Stimulated activated CD4-positive, alpha-beta T cell treated with anti-CD3 and anti-CD28 coated beads, Interleukin-12 subunit alpha, Interleukin-12 subunit beta, amount 100 ng/mL, for 4 hours (primary cell): ENCODE measurements at regions not wholly inside any gene's neighbourhood (a gene's known extent, or its start where the extent isn't known, plus 50 kb on each side); places are given as distances from the start of the nearest gene placed in this dataset.

Experiments
- DNase-seq: peaks from one replicate; pipeline ENCODE4 v3.0.0-alpha.2; 2020

GRCh38 chr2:12795851-12796250, 79.1 kb downstream of the TRIB2 start:
- no peak for DNase-seq

- DNase-seq: no peak
These were observed 79.9 kb downstream of the TRIB2 start for GRCh38 chr2:12796657-12797056.

DNA sequence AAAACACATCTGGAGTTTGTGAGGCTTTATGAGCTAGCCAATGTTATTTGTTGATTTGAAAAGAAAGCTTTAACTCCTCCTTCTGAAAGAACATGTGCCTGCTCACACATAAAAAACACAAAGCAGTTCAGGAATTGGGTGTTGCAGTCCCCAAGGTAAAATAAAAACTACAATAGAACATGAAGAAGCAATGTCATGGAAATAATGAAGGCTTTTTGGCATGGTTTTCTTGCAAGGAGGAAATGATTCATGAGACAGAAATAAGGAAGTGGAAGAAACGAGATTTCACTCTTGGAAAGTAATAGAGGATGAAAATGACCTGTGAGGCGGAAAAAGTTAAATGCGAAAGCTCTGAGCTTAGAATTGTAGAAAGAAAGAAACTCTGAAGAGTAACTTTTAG, 81.1 kb downstream of the TRIB2 start:
- DNase-seq: no peak

DNA sequence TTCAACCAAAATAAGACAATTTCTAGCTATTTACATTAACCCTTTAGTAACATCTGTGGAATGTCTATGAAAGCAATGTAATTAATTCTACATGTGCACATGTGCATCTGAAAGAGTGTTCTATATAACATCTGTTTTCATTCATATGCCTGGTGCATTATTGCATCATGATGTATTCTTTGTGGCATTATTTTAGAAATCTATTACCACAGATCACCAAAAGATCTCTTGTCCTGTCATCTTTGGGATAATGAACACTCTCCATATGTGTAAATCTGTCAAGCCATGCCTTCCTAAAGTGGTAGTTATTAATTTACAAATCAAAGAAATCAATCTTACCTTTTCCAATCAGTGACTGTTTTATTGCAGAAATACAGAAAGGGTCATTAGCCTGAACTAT, 86.9 kb downstream of the TRIB2 start:
- no peak for DNase-seq

DNA sequence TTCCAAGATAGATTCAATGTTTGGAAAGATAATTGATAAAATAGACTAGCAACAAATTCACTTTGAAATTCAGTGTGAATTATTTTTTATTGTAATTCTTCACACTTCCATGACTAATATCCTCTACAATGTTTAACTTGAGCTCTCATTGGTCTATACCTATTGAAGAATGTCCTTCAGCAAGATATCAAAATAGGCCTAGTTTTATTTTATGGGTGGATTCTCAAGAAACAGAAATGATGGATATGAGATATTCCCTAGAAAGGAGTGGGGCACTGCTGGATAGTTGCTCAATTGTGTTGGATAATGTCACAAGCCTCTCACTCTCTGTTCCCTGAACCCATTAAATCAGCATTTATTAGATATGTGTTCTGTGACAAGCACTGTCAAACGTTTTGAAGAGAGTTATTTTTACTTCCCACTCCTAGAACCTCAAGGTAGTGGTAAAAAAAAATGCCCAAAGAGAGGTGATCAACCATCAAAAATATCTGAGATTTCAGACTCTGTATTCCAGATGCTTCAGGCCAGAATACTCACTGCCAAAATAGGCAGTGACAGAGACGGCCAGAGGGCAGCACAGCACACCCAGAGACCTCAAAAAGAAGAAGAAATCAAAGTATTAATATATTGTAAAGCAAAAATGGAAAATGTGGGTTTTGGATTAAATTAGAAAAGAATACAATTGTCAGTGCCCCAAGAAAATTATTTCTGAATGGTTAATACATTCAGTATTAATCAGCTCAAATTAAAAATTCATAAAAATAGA, 87.5 kb downstream of the TRIB2 start:
- no peak for DNase-seq

GRCh38 chr2:12805033-12805432, 88.3 kb downstream of the TRIB2 start:
- DNase-seq: no peak

DNA sequence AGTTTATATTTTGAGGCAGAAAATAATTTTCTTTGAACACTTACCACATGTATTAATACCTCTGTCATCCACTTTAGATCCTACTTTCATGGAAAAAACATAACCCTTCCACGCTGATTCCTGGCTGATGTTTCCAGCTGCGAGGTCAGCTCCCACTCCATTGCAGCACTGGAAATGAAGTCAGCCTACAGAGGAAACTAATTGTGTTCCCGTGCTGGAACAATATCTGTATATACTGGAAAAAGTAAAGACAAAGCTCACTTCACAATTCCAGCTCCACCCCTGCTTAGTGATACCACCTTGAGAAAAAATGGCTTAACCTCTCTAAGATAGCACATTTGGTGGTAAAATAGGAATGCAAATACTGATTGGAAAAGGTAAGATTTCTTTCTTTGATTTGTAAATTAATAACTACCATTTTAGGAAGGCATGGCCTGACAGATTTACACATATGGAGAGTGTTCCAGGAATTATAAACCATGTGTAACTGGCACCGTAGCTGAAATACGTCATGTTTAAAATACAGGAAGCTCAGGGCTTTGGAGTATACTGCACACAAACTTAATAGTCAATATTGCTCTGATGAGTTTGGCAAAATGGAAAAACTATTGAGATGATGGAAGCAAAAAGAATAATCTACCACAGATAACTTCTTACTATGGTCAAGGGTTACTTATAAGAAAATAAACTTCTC, 90.0 kb downstream of the TRIB2 start:
- DNase-seq: no peak

- DNase-seq: no peak
These were observed 91.4 kb downstream of the TRIB2 start for GRCh38 chr2:12807907-12808810.

GRCh38 chr2:12809526-12809925, 92.8 kb downstream of the TRIB2 start:
- no peak for DNase-seq

- DNase-seq: no peak
These were observed 95.2 kb downstream of the TRIB2 start for GRCh38 chr2:12811916-12812315.

GRCh38 chr2:12813166-12813565, 96.4 kb downstream of the TRIB2 start:
- no peak for DNase-seq

DNA sequence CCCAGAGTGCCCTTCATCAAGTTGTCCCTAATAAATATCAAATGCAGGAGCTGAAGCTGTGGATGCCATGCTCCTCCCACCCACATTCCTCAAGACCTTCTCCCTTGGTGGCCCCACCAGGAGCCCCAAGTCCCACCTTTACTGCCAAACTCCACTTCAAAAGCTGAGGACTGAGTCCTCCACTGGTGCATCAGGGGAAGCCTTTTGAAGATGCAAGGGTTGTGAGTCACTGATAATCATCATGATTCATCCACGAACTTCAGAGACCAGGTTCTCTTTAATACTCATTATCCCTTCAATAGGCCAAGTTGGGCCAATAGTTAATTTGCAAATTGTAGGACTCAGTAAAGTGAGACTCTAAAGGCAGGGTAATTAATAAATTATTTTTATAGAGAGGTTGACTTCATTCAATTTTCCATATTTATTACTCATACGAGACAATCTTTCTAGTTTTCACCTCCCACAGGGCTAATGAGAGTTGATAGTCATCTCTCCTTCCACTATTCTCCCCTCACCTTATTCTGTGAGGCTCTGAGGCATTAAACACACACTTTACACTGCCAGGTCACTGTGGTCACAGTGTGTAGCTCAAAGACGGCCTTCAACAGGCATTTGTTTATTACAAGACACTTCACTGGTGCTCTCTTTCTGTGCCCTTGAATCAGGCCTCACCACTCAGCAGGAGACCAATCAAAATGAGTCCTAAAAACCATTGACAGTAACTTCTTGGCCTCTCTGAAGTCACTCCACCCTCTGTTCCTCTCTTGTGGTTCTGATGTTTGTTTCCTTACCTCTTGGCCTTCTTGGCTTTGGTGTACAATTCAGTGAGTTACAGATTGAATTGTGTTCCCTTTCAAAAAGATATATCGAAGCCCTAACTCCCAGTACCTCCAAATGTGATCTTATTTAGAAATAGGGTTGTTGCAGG, 99.9 kb downstream of the TRIB2 start:
- DNase-seq: no peak

- no peak for DNase-seq
These were observed 101.1 kb downstream of the TRIB2 start for GRCh38 chr2:12817870-12818269.

DNA sequence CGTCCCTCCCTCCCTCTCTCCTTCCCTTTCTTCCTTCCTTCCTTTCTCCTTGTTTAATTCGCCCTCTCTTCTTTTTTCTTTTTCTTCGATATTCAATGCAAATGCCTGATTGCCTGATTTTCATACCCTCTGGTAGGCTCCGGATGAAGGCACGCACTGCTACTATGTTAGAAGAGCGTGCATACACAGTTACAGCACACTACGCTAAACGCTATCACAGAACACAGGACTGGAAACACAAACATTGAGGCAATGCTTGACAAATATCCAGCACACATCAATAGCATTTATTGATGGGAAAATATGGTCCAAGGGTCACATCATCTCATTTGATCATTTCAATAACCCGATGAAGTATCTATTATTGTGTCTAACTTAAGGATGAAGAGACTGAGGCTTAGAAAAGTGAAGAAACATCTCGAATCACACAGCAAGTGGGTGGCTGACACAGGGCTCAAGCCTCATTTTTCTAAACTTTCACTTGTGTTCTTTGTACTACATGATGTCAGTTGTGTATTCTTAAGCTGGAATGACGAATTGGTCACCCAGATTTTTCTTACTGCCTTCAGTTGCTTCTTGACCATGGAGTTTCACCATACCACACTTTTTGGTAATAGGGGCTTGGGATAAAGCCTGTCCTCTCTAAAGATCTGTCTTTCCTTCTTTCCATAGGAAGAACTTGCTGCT, 101.8 kb downstream of the TRIB2 start:
- DNase-seq: no peak

GRCh38 chr2:12819103-12819475, 102.4 kb downstream of the TRIB2 start:
- DNase-seq: no peak

DNA sequence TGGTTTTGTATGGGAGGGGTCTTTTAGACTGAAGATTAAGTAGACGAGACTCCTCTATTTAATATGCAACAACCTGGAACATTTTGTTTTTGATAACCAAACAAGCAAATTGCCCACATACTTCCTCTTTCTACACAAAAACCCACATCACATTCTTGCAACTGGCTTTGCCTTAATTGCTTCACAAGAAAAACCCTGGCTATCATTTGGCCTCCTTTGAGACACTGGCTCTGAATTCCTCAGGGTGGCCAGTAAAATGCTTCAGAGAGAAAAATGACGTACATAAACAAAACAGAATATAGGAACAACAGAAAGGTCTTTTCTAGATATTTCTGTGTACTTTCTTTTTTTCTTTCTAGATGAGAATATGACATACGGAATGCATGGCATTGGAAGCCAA, 103.0 kb downstream of the TRIB2 start:
- no peak for DNase-seq

DNA sequence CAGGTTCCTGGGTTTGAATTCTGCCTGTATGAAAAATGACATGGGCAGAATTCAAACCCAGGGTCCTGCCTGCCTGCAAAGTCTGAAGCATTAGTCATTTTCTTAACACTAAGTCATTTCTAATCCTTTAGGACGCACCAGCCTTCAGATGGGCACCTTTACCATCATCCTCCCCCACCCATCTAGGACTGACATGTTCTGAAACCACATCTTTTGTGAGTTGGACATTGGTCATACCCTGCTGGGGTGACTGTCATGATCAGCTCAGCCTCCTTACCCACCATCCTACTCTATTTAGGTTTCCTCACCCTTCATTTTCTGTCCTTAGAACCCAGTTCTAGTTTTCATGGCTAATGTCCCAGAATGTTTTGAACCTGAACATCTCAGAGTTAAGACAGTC, 104.9 kb downstream of the TRIB2 start:
- no peak for DNase-seq

GRCh38 chr2:12824351-12824777, 107.6 kb downstream of the TRIB2 start:
- no peak for DNase-seq

GRCh38 chr2:12824778-12825379, 108.1 kb downstream of the TRIB2 start:
- DNase-seq: no peak

DNA sequence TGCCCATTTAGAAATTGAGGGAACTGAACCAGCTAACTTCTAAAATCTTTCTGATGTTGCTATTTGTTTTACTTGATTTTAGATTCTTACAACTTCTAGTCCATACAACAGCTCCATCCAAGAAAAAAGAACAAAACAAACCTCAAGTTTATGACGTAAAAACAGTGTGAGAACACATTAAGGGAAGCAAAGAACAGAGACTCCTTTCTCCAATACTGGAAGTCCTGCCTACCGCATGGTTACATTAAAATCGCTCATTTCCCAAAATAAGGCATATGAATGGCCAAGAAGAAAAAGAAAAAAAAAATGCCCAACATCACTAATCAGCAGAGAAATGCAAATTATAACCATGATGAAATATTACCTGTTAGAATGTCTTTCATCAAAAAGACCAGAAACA, 110.0 kb downstream of the TRIB2 start:
- DNase-seq: no peak

DNA sequence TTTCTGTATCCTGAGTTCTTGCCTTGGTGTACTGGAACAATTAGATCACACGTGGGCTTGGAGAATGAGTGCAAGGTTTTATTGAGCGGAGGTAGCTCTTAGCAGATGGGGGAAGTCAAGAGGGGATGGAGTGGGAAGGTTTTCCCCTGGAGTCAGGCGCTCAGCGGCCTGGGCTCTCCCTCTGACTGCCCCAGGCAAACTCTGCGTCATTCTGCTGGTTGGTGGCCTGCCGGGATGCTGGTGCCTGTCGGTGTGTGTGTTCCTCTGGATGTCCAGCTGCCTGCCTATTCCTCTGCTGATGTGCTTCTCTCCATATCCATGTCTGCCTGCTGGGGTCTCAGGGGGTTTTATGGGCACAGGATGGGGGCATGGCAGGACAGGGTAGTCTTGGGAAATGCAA, 111.0 kb downstream of the TRIB2 start:
- DNase-seq: no peak
